ENCODE measurements at regions not wholly inside any gene's neighbourhood (a gene's known extent, or its start where the extent isn't known, plus 50 kb on each side); places are given as distances from the start of the nearest gene placed in this dataset.

GRCh38 chr11:95668131-95668530 is 121.5 kb downstream of the FAM76B start:
- H3K4me1 ChIP-seq (ENCODE audit: insufficient read depth, low read length, poor library complexity, severe bottlenecking): no peaks in the 10 kb centered on the region
- intact Hi-C loops (cut with micrococcal nuclease; ENCODE audit: unreplicated experiment): no loop called here
- no peaks in the 10 kb centered on the region for H3K27me3 ChIP-seq (replicated peaks; ENCODE audit: insufficient read depth, low read depth, low read length, poor library complexity)
- no peak overlapping the region for H3K27ac ChIP-seq (ENCODE audit: low read depth, low read length, poor library complexity, severe bottlenecking)
- POLR2A ChIA-PET (ENCODE audit: low non-redundant PET): no interaction called here
- no peak overlapping the region for H3K4me3 ChIP-seq (ENCODE audit: low read depth, low read length, poor library complexity, severe bottlenecking)
- no TSS peak for BruUV-seq (replicated peaks)
- no peaks in the 10 kb centered on the region for H3K9me3 ChIP-seq (ENCODE audit: low read depth, low read length, poor library complexity, severe bottlenecking)
- TF ChIP-seq CTCF (conservative IDR thresholded peaks at IDR 0.05; ENCODE audit: low read depth, low read length) (no peak), EZH2 (IDR thresholded peaks at IDR 0.05; ENCODE audit: borderline replicate concordance, low read depth, low read length, poor library complexity, severe bottlenecking) (no peak)
- CTCF ChIA-PET: no interaction called here
- DNase-seq (ENCODE audit: low spot score): no peak
- no peaks in the 10 kb centered on the region for H3K36me3 ChIP-seq (ENCODE audit: insufficient read depth, low read length, poor library complexity, severe bottlenecking)

- no peak for DNase-seq (ENCODE audit: low spot score)
- H3K27ac ChIP-seq (ENCODE audit: low read depth, low read length, poor library complexity, severe bottlenecking): no peak overlapping the region
- no peaks in the 10 kb centered on the region for H3K4me1 ChIP-seq (ENCODE audit: insufficient read depth, low read length, poor library complexity, severe bottlenecking)
- TF ChIP-seq EZH2 (IDR thresholded peaks at IDR 0.05; ENCODE audit: borderline replicate concordance, low read depth, low read length, poor library complexity, severe bottlenecking): no peak
- no peak for TF ChIP-seq CTCF (conservative IDR thresholded peaks at IDR 0.05; ENCODE audit: low read depth, low read length)
- no peaks in the 10 kb centered on the region for H3K9me3 ChIP-seq (ENCODE audit: low read depth, low read length, poor library complexity, severe bottlenecking)
- H3K27me3 ChIP-seq (replicated peaks; ENCODE audit: insufficient read depth, low read depth, low read length, poor library complexity): no peaks in the 10 kb centered on the region
- H3K36me3 ChIP-seq (ENCODE audit: insufficient read depth, low read length, poor library complexity, severe bottlenecking): no peaks in the 10 kb centered on the region
- CTCF ChIA-PET: no interaction called here
- intact Hi-C loops (cut with micrococcal nuclease; ENCODE audit: unreplicated experiment): no loop called here
- BruUV-seq (replicated peaks): no TSS peak
- H3K4me3 ChIP-seq (ENCODE audit: low read depth, low read length, poor library complexity, severe bottlenecking): no peak overlapping the region
- POLR2A ChIA-PET (ENCODE audit: low non-redundant PET): no interaction called here
Measured at GRCh38 chr11:95661162-95661561, 128.4 kb downstream of the FAM76B start.

GRCh38 chr11:95660038-95660437 is 129.5 kb downstream of the FAM76B start:
- Histone ChIP-seq H3K27ac (ENCODE audit: low read depth, low read length, poor library complexity, severe bottlenecking) (no peak overlapping the region), H3K9me3 (ENCODE audit: low read depth, low read length, poor library complexity, severe bottlenecking) (no peaks in the 10 kb centered on the region), H3K4me1 (ENCODE audit: insufficient read depth, low read length, poor library complexity, severe bottlenecking) (no peaks in the 10 kb centered on the region), H3K36me3 (ENCODE audit: insufficient read depth, low read length, poor library complexity, severe bottlenecking) (no peaks in the 10 kb centered on the region), H3K27me3 (replicated peaks; ENCODE audit: insufficient read depth, low read depth, low read length, poor library complexity) (no peaks in the 10 kb centered on the region), H3K4me3 (ENCODE audit: low read depth, low read length, poor library complexity, severe bottlenecking) (no peak overlapping the region)
- ChIA-PET POLR2A (ENCODE audit: low non-redundant PET) (no interaction called here), CTCF (no interaction called here)
- no peak for DNase-seq (ENCODE audit: low spot score)
- intact Hi-C loops (cut with micrococcal nuclease; ENCODE audit: unreplicated experiment): no loop called here
- TF ChIP-seq EZH2 (IDR thresholded peaks at IDR 0.05; ENCODE audit: borderline replicate concordance, low read depth, low read length, poor library complexity, severe bottlenecking): no peak
- BruUV-seq (replicated peaks): no TSS peak

- intact Hi-C loops (cut with micrococcal nuclease; ENCODE audit: unreplicated experiment): no loop called here
- Histone ChIP-seq H3K36me3 (ENCODE audit: insufficient read depth, low read length, poor library complexity, severe bottlenecking) (no peaks in the 10 kb centered on the region), H3K4me1 (ENCODE audit: insufficient read depth, low read length, poor library complexity, severe bottlenecking) (no peaks in the 10 kb centered on the region), H3K27ac (ENCODE audit: low read depth, low read length, poor library complexity, severe bottlenecking) (no peak overlapping the region), H3K9me3 (ENCODE audit: low read depth, low read length, poor library complexity, severe bottlenecking) (no peaks in the 10 kb centered on the region), H3K27me3 (replicated peaks; ENCODE audit: insufficient read depth, low read depth, low read length, poor library complexity) (no peaks in the 10 kb centered on the region), H3K4me3 (ENCODE audit: low read depth, low read length, poor library complexity, severe bottlenecking) (no peak overlapping the region)
- DNase-seq (ENCODE audit: low spot score): no peak
- ChIA-PET CTCF (no interaction called here), POLR2A (ENCODE audit: low non-redundant PET) (no interaction called here)
- BruUV-seq (replicated peaks): no TSS peak
- TF ChIP-seq EZH2 (IDR thresholded peaks at IDR 0.05; ENCODE audit: borderline replicate concordance, low read depth, low read length, poor library complexity, severe bottlenecking): no peak
- TF ChIP-seq CTCF (conservative IDR thresholded peaks at IDR 0.05; ENCODE audit: low read depth, low read length): no peak
Measured at GRCh38 chr11:95659088-95659487, 130.5 kb downstream of the FAM76B start.

Measured in A673 (cell line).